H54 (cell line): ENCODE measurements at regions not wholly inside any gene's neighbourhood (a gene's known extent, or its start where the extent isn't known, plus 50 kb on each side); places are given as distances from the start of the nearest gene placed in this dataset.

Source experiments
- DNase-seq: peaks from one replicate; pipeline ENCODE4 v3.0.0; 2011; ENCODE audit warnings: low spot score, mixed read lengths; ENCODE audit not compliant: insufficient read length
- FAIRE-seq: peaks from 3 replicates; lab custom pipeline; 2011; peaks lifted over from hg19 to GRCh38; lab: Jason Lieb, UNC
- POLR2A ChIP-seq: IDR thresholded peaks from 2 replicates; pipeline ENCODE4 v1.6.1; 2011; ENCODE audit warnings: low read depth, mild to moderate bottlenecking, low read length

DNA sequence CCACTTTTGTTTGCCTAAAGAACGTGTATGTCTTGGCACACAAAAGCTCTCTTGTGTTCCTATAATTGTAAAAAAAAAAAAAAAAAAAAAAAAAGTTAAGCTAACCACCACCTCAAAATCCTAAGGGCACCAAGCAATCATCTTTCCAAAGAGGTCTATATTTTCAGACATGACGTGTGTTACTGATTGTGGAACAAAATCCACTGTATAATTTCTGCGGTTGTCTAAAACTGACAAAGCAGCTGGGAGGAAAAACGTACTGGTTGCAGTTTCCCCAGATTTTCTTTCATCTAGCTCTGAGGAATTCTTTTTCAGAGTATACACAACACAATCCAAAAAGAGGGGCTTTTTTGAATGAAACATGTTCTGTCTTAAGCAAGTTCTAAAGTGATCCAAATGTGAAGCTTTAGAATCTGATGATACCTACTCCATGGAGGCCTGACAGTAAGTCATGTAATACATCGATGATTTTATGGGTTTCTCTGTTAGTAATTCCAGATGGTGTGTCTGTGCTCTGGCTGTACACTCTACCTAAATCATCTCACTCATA lies 375.6 kb upstream of the NUDT12 start:
- FAIRE-seq (no peak), DNase-seq (no peak)
- no peak for TF ChIP-seq POLR2A

DNA sequence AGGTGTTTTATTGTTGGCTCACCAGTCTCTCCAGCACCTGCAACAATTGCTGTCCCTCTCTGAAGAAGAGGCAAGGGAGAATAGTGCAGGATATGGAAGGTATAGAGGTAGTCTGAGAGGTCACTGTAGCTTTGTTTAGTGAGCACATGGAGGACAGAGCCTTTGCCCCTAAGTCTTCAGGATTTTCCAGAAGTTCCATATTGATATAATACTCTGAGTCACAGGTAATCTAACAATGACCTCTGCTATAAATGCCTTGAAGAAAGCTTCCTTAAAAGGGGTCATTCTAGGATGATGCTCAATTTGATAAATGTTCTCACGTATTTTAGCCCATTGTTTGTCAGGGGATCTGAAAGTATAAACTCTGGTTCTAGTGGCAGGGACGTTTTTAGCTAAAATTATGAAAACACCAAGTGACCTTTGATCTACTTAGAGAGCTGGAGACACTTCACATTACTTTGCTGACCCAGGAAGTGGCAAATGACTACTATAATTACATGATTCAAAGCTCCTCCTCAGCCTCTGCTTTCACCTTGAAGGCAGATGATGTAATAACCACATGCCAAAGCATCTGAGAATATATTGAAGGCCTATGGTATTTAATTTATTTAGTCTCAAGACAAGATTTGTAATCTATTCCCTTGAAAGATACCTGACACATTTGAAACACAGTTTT lies 366.9 kb upstream of the NUDT12 start:
- TF ChIP-seq POLR2A, result no peak
- FAIRE-seq (peak; percentile 76), DNase-seq (peak; percentile 5)

DNA sequence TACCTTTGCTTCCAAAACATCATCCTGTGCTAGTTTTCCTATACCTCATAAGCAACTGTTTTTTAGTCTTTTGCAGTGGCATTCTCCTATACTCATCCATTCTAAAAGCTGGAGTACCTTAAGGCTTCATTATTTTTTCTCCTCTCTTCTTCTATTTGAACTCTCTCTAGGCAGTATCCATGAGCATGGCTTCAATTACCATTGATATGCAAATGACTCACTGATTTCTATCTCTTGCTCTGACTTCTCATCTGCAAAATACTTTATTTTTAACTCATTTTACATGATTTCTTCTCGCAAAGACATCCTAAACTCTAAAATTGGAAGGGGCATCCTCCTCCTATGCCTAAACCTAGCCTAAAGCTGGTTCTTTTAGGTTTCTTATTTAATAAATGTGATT lies 365.1 kb upstream of the NUDT12 start:
- TF ChIP-seq POLR2A, result no peak
- DNase-seq (no peak), FAIRE-seq (no peak)

DNA sequence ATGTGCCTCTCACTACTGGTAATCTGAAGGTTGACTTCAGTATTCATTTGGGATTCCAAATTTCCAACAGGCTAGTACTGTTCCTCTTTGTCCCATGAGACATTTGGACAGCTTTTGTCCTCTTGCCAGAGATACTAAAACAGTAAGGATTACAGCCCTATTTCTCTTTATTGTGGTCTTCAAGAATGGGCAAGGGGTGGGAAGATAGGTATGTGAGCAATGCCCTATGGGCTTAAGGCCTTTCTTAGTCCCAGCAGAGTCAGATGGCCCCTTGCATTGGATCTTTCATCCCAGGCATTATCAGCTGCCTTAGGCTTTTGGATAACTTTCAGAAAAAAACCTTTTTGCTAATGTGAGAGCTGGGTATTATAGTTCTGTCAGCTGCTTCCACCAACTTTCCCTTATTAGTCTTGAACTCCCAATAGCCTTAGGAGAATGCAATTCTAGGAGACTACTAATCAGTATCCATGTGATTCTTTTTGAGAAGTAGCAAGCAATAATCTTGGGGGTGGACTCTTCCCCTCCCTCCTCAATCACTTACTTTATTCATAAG lies 361.1 kb upstream of the NUDT12 start:
- no peak for FAIRE-seq
- DNase-seq, result no peak
- TF ChIP-seq POLR2A, result no peak

DNA sequence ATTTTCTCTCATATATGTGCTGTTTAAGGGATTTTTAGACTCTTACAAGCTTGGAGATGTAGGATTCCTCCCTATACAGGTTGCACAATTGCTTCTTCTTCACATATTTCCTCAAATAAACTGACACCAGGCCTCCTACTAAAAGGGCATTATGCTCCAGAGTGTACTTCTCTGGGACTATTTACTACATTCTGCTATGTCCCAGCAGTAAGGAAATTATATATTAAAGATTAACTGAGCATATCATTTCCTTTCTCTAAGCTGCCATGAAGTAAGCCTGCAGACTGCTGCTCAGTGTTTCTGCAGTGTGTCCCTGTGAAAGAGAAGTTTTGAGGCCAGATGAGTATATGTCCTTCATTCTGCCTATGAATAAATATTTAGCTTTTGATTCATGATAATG lies 356.9 kb upstream of the NUDT12 start:
- no peak for TF ChIP-seq POLR2A
- no peak for FAIRE-seq
- DNase-seq, result no peak

DNA sequence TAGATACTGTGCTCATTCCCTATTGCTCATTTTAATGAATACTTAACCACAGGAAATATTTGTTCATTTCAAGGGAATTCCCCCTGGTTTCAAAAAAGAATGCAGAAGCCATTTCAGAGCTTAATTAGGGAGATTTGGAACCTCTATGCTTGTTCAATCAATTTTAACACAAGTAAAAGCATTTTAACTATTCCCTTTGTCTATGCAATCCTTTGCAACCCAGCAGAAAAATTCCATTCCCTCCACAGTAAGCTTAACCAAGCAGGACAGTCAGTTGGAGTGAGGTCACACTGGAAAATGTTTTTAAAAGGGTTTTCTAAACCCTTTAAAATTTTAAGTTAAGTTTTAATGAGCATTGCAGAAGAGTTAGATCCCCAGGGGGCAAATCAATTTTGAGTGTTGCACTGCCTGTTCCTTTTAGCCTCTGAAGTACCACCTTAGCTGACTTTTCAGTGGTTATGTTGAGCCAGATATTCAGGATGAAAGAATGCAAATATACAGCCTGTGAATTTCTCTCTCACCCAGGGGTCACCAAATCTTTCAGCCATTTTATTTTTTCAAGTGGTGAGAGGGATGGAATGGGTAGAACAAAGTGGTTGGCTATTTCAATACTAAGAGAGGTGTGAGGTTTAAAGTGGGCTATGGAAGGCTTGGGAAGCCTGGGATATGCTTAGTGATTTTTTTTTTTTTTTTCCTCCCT lies 356.2 kb upstream of the NUDT12 start:
- FAIRE-seq (peak; percentile 70), DNase-seq (no peak)
- TF ChIP-seq POLR2A, result no peak

DNA sequence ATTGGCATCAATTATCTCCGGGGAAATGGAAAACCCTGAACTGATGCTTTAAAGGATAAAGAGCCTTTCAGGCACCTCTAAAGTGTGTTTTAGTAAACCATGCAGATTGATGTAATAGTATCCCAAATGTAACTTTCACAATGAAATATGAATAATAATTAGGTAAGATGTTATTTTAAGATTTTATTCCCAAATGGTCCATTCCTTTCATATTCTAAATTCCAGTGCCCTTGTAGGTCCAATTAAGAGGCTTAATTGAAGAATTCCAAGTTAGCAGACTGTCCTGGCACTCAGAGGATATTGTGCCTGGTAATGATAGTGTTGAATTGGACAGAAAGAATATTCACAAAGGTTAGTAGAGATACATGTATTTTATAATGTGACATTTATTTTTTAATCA lies 352.5 kb upstream of the NUDT12 start:
- no peak for TF ChIP-seq POLR2A
- FAIRE-seq (no peak), DNase-seq (no peak)

DNA sequence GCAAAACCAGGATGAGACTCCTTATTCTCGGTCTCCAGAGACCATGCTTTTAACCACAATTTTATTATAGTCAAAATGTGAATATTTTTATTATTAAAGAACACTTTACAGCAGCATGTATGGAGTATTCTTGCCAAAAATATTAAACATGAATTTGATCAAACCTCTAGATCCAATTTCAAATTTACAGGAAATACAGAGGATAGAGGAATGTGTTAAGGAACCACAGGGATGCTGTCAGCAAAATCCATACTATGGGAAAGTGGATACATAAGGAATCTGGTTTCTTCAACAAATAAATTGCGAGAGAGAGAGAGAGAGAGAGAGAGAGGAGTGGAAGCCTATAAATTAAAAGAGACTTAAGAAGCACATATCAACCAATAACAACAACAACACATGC lies 348.2 kb upstream of the NUDT12 start:
- FAIRE-seq (no peak), DNase-seq (no peak)
- no peak for TF ChIP-seq POLR2A

DNA sequence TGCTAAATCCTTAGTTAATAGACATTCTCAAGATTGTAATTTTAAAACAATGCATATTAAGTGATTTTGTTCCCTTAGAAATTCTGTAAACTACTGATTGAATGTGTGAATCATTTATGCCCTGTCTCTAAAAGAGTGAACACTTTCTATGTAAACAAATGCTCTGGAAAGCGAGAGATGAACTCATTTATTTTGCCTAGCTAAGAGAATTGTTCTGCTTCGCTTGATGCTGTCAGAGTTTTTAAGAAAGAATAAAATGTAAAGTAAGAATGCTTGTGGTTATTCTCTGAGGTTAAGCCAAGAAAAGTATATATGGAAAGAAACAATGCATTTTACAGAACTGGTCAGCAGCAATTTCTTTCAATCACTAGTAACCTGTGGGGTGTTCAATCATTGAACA lies 347.4 kb upstream of the NUDT12 start:
- no peak for TF ChIP-seq POLR2A
- no peak for FAIRE-seq
- DNase-seq, result no peak

DNA sequence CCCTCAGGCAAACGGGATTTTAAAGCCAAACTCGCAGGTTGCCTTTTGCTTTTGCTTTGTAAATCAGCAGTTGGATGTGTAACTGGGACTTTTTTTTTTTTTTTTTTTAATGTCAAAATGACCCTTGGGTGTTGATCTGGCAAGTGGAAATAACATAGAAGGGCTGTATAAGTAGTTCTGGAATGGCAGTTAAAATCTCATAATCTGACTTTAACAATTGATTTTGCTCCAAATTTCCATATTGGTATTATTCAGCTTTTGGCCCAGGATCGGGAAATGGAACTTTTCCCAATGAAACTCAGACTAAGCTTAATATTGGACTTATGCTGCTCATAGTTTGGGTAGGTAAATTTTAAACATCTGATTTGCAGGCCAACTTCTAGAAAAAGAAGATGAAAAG lies 346.8 kb upstream of the NUDT12 start:
- no peak for TF ChIP-seq POLR2A
- FAIRE-seq (no peak), DNase-seq (no peak)

DNA sequence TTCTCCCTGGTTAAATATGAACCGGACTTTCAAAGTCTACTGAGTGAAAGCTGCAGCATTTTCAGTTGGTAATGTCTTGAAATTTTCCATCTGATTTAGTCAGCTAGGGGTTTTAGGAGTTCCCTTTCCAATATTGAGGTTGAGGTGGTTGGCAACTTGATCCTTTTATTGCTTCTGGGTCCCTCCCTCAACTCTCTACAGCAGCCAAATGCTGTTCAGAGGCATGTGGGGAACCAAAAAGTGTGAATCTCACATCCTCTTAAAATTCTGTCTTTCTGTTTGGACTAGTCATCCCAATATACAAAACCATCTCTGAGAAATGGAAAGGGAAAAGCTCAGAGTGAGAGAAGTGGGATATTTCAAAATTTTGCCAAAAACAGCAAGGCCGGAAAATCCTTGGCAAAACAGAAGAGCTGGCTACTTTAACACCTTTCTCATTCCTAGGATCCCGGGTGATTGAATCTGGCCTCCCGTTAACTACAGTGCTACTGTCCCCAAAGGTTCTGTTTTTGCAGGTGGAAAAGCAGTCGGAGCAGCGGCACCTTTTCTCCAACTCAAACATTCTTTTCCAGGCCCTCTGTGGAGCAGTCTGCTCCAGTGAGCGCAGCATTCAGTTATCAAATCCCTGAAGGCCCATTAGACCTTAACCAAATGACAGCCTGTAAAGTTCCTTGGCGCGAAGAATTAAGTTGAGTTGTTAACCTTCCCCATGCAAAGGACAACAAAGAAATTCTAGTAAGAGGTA lies 345.9 kb upstream of the NUDT12 start:
- FAIRE-seq (no peak), DNase-seq (no peak)
- TF ChIP-seq POLR2A, result no peak

DNA sequence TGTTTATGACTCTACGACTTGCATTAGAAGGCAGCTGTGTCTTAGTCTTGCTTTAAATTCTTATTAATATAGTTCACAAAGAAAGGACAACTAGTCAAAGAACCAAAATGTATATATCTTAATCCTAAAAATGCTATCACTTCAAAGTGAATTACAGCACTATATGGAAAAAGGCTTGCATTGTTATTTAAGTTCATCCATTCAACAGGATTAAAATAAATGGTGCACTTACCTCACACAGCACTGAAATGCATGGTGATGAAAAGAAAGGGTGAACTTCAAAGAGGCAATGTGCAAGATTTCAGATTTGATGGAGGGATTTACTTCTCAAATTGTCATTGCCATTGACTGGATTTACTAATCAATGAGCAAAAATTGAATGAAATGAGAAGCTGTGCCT lies 344.4 kb upstream of the NUDT12 start:
- TF ChIP-seq POLR2A, result no peak
- DNase-seq (no peak), FAIRE-seq (no peak)

DNA sequence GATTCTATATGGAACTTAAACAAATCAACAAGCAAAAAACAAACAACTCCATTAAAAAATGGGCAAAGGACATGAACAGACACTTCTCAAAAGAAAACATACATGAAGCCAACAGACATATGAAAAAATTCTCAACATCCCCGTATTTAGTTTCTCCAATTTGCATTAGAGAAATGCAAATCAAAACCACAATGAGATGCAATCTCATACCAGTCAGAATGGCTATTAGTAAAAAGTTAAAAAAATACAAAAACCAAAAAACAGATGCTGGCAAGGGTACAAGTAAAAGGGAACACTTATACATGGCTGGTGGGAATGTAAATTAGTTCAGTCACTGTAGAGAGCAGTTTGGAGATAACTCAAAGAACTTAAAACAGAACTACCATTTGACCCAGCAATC lies 342.1 kb upstream of the NUDT12 start:
- no peak for TF ChIP-seq POLR2A
- DNase-seq (no peak), FAIRE-seq (no peak)

DNA sequence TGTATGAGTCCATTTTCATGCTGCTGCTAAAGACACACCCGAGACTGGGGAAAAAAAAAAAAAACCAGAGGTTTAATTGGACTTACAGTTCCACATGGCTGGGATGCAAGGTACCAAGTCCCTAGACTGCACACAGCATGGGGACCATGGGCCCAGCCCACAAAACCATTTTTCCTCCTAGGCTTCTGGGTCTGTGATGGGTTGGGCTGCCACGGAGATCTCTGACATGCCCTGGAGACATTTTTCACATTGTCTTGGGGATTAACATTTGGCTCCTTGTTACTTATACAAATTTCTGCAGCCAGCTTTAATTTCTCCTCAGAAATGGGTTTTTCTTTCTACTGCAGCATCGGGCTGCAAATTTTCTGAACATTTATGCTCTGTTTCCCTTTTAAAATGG lies 340.3 kb upstream of the NUDT12 start:
- DNase-seq (no peak), FAIRE-seq (no peak)
- no peak for TF ChIP-seq POLR2A

DNA sequence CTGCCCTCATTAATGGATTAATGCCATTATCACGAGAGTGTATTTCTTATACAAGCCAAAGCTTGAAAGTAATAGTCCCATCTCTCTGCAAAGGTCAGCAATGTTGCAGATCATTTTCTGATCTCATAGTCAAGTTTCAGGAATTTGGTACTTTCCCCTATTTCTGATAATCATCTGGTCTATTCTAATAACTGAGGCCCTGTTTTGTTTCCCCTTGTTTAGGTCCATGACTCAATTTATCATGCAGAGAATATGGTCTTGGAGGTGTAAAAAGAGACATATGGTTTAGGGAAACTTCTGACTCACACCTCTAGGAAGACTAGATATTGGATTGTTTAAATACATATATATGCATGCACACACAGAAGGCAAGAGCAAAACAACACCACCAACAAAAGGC lies 339.3 kb upstream of the NUDT12 start:
- DNase-seq, result no peak
- FAIRE-seq, result no peak
- no peak for TF ChIP-seq POLR2A
